GM12891 (cell line): ENCODE measurements at regions not wholly inside any gene's neighbourhood (a gene's known extent, or its start where the extent isn't known, plus 50 kb on each side); places are given as distances from the start of the nearest gene placed in this dataset.

Experiments used
- PAX5 ChIP-seq: IDR thresholded peaks from 2 replicates; pipeline ENCODE4 v1.6.1; 2011; ENCODE audit warnings: low read length, moderate library complexity, mild to moderate bottlenecking; ENCODE audit not compliant: insufficient read depth, severe bottlenecking
- POLR2A ChIP-seq: IDR thresholded peaks from 2 replicates; pipeline ENCODE4 v1.6.1; 2011; ENCODE audit warnings: low read depth, low read length, control low read depth
- POLR2AphosphoS5 ChIP-seq: IDR thresholded peaks from 2 replicates; pipeline ENCODE4 v1.6.1; 2011; ENCODE audit warnings: low read depth, low read length, control low read depth
- POU2F2 ChIP-seq: IDR thresholded peaks from 2 replicates; pipeline ENCODE4 v1.6.1; 2011; ENCODE audit warnings: low read depth, mild to moderate bottlenecking, control low read depth, low read length, moderate library complexity
- SPI1 ChIP-seq: IDR thresholded peaks from 2 replicates; pipeline ENCODE4 v1.6.1; 2011; ENCODE audit warnings: low read depth, low read length, control low read depth
- TAF1 ChIP-seq: IDR thresholded peaks from 2 replicates; pipeline ENCODE4 v1.6.1; 2011; ENCODE audit warnings: low read depth, low read length, control low read depth

GRCh38 chr4:177947607-177948006 is 505.4 kb upstream of the AGA start:
- no peak for TF ChIP-seq TAF1
- no peak for TF ChIP-seq POLR2AphosphoS5
- no peak for TF ChIP-seq POLR2A
- TF ChIP-seq SPI1, result no peak
- TF ChIP-seq POU2F2, result no peak
- no peak for TF ChIP-seq PAX5
